NCI-H2171 treated with DMSO at 0.1 percent for 48 hours (cell line): ENCODE measurements at regions not wholly inside any gene's neighbourhood (a gene's known extent, or its start where the extent isn't known, plus 50 kb on each side); places are given as distances from the start of the nearest gene placed in this dataset.

Source experiments
- DNase-seq: peaks from one replicate; lab custom pipeline; 2025; lab: John Stamatoyannopoulos, UW

DNA sequence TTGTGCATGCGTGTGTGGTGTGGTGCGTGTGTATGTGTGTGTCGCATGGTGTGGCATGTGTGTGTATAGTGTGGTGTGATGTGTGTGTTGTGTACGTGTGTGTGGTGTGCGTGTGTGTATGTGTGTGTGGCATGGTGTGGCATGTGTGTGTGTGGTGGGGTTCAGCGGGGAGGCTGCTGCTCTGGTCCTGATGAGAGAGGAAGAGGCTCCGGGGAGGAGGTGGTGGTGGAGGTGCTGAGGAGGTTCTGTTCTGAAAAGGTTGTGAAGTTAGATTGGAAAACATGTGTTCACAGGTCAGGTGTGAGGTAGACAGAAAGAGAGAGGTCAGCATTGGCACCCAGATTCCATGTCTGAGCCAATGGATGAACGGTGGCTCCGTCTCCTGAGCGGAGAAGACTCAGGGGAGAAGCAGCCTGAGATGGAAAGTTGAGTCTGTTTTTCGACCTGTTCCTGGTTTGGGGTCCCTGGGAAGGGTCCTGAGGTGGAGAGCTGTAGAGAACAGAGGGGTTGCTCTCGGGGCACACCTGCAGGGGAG, 67.2 kb upstream of the HDAC4 start:
- DNase-seq = no peak

DNA sequence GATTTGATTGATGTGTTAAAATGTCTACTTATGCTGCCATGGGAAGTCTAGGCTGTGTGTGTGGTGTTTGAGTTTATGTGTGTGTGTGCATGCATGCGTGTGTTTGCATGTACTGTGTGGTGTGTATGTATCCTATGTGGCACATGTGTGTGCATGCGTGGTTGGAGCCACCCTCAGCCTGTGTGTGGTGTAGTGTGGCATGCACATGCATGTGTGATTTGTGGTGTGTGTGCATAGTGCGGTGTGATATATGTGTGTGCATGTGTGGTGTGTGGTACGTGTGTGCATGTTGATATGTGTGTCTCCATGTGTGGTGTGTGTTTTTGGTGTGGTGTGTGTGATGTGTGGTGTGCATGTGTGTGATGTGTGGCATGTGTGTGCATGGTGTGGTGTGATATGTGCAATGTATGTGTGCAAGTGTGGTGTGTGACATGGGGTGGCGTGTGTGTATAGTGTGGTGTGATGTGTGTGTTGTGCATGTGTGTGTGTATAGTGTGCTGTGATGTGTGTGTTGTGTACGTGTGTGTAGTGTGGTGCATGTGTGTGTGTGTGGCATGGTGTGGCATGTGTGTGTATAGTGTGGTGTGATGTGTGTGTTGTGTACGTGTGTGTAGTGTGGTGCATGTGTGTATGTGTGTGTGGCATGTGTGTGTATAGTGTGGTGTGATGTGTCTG, 66.6 kb upstream of the HDAC4 start:
- no peak for DNase-seq

DNA sequence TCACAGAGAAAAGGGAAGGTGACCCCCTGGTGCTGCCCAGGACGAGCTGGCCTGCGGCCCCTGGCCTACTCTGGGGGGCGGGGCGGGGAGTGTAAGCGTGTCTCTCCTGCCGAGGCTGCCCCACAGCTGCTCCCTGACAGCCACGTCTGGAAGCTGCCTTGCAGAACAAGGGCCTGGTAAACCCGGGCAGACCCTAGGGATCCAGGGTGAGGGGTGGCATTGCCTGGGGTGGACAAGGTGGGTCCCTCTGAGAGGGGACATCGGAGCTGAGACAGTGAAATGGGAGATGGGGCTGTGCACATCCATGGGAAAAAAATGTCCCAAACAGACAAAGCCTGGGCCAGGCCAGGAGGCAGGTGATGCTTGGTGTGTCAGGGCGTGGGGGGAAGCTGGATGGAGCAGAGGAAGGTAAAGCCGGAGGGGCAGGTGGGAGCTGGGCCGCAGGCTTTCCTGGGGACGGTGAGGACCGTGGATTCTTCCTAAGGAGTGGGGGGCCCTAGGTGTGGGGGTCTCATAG, 66.0 kb upstream of the HDAC4 start:
- no peak for DNase-seq

DNA sequence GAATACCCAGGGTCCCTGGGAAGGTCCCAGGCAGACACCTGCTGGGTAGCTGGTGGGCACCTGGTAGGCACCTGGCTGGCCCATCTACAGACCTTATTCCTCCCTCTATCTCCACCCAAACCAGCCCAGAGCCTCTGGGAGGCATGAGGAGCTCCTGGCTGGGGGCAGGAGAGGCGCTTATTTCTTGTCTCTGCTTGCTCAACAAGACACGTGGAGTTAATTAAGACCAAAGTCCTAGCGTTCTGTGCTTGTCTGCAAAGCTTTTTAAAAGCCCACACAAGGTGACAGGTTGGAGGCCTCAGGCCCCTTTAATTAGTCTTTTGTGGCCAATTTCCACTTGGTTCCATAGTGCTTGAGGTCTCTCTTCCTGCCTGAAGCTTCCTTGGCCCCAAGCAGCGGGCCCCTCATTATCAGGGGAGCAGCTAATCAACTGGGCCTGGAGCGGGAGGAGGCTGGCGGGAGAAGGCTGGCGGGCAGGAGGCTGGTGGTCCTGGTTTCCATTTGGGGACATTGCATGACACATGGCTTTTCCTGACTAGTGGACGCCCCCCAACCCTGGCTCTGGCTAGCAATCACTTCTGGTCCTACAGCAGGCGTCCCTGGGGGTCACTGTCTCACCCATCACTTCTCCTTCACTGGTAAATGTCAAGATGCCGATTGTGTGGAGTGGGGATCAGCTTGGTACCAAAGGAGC, 65.4 kb upstream of the HDAC4 start:
- no peak for DNase-seq

DNA sequence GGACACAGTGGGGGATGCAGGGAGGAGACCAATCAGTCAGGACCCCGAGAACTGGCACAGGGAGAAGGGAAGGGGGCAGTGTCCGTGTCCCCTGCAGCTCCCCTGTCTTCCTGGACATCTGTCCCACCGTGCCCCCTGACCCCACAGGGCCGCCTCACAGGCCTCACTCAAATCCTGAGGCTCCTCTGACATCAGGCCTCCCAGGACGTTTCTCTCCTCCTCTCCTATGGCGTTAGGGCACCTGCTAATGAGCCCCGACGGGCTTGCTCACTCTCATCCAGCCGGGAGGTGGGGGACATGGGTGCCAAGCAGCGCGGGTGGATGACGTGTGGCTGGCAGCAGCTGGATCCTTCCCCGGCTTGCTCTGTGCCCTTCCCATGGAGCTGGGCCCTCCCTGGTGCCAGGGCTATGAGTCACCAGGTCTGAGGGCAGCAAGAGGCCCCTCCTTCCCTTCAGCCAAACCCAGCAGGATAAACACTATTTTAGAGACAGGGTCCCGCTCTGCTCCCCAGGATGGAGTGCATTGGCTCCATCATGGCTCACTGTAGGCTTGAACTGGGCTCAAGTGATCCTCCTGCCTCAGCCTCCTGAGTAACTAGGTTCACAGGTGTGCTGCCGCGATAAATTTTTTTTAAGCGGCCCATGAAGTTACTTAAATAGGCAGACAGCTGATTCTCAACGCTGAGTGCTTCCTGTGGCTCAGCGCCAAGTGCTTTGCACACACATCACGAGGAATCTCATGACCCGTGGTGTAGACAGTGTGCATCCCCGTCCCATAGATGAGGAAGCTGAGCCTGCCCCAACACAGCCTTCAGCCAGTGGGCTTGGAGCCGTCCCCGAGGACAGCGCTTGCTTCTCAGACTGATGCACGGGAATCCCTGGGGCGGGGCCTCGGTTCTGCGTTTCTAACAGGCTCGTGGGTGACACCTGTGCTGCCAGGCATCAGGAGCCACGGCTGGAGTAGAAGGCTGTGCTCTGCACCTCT, 64.5 kb upstream of the HDAC4 start:
- peak; percentile 66 for DNase-seq

DNA sequence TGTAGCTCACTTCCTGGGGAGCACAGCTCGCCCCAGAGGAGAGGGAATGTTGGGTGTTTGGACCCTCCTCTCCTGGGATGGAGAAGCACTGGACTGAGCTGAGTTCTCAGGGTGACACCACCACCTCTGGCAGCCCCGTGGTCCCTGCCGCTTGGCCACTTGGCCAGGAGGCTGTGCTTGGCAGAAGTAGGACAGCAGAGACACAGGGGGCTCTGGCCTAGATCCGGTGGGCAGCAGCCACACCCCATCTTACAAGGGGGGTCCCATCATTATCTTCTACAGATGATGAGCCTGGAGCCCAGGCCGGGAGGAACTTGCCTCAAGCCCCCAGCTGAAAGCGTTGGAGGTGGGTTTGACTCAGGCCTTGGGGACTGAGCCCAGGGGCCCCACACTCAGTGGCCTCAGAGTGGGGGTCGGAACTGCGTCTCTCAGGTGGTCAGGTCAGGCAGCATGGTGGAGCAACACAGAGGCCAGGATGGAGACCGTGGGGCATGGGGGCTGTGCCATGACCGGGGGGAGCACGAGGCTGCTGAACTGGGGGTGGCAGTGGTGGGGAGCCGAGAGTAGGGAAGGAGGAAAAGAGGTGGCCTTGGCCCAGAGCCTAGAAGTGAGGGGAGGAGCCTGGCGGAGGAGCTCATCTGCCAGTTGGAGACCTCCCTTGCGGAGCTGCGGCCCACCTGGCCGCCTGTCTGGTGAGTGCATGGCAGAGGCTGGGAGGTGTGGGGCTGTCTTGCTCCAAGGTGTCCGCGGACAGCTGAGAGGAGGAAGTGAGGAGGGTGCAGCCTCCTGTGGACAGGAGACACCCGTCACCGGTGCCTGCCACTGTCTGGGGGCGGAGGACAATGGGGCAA, 63.6 kb upstream of the HDAC4 start:
- DNase-seq = no peak

DNA sequence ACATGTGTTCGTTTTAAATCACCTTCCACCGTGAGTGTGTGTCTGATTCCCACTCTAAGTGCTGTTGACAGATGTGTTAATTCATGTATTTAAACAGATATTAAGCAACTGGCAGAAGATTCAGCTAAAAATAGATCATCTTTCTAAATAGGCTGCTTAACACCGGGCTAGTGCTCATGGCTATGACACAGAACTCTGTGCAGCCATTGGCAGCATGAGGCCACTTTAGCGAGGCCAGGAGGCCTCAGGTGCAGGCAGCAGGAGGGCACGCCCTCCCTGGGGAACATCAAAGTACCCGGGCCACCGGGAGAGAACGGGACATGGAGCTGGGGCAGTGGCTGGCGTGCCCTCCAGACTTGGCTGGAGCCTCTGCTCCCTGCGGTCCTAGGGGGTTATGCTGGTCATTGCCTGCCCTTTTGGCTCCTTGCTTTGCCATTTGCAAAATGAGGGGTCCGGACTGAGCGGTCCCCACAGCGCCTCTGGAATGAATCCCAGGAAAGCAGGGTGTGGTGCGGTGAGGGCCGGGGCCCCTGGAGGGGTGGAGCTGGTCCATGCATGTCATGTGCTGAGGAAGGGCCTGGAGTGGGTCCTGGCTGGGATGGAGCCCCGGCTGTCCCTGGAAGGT, 62.8 kb upstream of the HDAC4 start:
- peak; percentile 36 for DNase-seq

DNA sequence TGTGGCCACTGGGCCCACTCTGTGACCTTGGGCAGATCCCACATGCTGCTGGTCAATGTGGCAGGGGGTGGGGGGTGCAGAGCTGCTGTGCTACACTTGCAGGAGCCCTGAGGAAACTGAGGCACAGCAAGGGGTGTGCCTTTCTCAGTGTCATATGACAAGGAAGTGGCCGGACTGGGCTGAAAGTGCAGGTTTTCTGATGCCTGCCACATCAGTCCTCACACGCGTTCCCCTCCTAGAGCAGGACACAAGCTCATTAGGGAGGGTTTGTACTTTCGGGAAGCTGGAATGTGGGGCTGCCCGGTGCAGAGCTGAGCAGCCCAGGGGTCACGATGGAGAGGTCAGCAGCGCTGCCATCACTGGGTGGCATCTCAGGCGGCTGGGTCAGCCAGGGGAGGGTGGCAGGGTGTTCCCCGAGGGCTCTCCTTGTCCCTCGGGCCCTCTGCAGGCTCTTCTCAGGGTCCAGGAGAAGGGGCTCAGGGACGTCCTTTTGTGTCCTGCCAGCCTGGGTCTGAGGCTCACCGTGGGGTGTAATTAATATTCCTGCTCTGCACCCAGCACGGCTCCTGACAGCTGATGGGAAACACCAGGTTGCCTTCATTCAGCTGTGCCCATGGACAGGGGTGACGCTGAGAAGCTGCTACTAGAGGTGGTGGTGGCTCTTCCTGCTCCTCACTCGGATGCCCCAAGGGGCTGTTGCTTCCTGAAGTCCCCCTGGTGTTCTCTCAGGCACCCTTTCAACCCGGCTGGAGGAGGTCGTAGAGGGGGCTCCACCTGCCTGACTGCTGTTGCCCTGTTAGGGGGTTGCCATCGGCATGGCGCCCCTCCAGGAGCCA, 62.1 kb upstream of the HDAC4 start:
- no peak for DNase-seq

DNA sequence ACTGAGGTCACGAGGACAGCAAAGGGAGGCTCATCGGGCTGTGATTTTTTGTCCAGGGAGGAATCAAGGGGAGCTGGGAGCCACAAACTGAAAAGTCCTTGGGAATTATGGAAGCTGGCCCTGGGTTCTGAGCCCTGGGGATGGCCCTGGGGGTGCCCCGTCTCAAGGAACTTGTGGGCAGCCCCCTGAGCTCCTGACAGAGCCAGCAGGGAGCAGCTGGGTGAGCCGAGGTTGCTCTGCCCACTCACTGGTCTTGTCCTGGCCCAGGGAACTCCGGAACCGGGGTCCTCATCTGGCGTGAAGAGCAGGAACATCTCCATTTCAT, 61.3 kb upstream of the HDAC4 start:
- no peak for DNase-seq

DNA sequence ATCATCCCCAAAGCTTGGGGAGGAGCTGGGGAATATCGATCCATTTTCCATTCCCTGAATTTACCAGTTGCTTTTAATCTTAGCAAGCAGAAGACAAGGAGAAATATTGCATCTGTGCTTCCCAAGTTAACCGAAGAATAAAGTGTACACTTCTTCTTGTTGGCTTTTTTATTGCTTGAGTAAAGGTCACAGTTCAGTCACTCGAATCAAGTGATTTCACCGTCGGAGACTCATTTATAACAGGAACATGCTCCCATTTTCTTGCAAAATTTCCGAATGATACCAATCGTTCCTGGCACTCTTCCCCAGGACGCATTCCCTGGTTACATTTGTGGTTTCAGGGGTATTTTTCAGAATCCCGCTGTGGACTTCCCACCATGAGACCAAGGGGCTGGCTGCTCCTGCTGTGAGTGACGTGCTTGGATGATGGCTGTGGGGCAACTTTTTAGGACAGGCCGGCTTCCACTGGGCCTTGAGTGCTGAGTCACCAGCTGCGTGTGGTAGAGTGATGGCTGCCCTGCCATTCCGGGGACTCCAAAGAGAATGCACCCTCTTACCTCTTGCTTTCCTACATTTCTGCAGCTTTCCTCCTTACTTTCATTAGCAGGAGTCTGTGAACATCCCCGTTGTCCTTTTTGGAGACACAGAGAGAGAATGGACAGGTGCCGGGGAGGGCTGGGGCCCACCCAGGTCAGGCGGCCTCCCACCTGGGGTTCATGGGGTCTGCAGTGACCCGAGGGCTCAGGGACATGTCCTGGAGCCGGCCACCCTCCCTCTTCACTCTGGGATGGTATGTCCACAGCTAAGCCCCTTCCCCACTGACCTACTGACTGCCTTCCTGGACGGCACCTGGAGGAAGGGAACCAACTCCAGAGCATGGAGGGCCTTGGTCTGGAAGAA, 60.7 kb upstream of the HDAC4 start:
- DNase-seq = no peak

DNA sequence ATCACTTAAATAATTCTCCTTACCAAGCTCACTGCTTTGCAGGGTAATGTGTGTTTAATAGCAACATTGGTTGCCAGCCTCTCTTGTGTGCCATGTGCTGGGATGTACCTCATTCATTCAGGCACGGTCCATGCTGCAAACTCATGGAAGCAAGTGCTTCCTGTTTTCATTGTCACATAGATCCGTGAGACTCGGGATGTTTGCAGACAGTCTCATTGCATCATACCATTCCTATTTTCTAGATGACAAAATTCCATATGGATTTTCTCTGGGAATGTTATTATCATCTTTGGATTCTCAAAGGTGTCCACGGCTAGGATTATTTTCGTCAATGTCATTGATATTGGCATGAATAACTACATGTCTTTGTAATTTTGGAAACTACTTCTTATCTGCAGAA, 60.0 kb upstream of the HDAC4 start:
- DNase-seq = no peak

DNA sequence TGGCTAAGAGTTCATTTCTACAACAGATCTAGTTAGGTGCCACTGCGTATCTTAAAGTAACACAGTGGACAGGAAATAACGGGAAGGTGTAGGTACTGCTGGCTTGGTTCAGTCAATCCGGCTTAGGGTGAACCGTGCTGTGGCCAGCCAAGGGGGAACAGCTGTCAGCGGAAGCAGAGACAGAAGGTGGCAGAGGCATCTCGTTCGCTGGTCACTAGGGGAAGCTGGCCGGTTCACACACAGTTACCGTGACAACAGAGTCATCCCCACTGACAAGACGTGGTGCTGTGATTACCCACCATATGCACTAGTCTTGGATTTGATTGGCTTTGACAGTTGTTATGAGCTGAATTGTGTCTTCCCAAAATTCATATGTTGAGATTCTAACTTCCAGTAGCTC, 58.8 kb upstream of the HDAC4 start:
- no peak for DNase-seq

DNA sequence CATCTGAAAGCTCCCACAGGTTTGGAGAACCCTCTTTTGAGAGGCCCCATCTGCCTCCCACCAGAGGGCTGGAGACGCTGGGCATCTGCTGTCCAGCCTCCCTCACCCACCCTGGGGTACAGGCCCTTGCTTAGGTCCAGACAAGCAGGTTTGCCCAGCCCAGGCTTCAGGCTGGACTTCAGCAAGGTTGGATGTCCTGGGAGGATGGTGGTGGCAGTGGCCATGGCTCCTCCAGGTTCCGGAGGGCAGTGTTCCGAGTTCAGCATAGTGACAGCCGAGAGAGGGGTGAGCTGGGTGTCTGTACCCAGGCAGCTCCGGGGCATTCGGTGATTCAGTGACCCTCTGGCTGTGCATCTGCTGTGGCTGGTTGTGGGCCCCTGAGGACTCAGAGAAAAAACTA, 58.2 kb upstream of the HDAC4 start:
- no peak for DNase-seq

DNA sequence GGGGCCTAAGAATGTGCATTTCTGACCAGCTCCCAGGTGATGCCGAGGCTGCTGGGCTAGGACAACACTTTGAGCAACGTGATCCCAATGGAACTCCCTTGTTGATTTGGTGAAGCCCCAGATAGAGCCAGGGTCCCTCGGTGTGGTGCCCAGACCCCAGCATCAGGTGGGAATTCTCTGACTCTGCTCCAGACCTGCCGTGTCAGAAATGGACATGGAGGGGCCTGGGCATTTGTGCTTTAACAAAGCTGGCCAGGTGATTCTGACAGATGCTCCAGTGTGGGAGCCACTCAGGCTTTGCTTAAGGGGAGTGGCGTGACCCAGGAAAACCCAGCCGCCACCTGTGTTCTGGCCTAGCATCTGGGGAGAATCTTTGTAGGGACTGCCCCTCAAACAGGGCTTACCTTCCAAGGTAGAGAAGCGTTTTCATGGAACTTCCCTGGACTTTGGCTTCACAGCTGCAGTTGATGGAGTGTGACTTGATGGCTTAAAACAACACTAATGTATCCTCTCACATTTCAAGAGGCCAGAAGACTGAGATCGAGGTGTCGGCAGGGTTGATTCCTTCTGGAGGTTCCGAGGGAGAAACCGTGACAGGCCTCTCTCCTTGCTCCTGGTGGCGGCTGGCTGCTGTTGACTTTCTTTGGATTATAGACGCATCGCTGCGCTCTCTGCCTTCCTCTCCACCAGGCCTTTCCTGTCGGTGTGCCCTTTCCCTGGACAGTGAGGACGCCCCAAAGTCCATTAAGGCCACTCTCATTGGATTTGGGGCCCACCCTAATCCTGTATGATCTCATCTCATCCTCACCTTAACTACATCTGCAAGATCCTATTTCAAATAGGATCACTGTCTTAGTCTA, 57.0 kb upstream of the HDAC4 start:
- DNase-seq = no peak

DNA sequence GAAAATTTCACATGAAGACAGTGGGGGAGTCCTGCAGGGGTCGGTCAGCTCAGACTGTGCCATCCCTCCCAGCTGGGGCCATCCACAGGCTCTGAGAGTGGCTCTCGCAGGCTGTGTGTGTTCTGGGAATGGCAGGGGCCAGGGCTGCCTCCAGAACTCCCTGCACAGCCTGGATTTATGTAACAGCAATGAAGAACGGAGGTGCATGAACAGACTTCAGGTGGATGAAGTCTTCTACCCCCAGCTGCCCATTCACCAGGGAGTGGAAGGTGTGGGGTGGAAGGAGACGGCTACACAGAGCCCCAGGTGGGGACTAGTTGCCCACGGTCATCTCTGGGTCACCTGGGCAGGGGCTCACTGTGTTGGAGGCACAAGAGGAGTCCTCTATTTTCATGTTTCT, 56.1 kb upstream of the HDAC4 start:
- no peak for DNase-seq

DNA sequence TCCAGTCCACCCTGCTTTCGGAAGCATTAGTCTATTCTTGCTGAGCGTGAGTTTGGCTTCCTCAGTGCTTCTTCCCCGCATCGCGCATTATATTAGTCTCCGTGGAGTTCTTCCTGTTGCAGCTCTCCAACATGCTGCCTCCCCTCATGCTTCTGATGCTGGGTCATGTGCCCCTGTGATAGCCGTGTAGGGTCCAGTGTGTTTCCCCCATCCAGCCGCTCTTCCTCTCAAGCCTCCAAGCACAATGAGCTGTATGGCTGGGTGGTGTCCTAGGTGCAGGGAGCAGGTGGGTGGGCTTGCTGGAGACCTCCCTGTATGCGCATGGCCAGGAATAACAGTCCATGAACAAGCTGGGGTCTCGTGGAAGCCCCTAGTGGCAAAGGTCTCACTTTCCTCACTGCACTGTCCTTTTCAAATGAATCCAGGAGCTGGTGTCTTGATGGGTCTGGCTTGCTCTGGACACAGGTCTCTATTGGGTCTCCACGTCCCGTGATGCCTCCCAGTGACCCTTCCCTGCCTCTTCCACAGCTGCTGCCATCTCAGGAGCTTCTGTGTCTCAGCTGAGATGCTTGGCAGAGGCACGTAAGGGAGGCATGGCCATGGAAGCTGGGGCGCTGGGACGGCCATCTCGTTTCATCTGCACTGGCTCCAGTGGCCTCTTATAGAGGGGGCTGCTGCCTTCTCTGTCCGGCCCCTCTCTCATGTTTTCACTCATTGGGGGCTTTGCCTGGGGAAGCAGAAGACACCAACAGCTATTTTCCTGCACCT, 54.8 kb upstream of the HDAC4 start:
- DNase-seq = no peak

DNA sequence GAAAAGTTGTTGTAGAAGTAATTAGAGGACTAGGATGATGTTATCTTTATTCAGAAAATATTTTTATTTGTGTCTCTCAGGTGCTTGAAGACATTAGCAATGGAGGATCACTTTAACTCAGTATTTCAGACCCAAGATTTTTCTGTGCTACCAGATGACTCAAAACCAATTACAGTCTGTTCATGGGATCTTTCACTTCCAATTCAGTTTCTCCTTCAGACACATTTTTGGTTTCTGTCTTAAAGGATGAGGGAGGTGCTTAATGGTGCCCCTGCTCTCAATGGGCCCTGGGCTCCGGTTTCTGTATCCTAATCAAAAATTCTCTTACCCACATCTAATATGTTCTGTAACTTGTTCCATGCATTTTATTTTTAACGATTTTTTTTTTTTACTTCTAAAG, 53.7 kb upstream of the HDAC4 start:
- no peak for DNase-seq
